Glutamatergic neuron (in vitro differentiated cells): ENCODE measurements at regions not wholly inside any gene's neighbourhood (a gene's known extent, or its start where the extent isn't known, plus 50 kb on each side); places are given as distances from the start of the nearest gene placed in this dataset.

Experiments
- DNase-seq: peaks from one replicate; pipeline ENCODE4 v3.0.0; 2022
- H3K27ac Mint-ChIP-seq: one replicate; pipeline ENCODE4 v1.8.0; 2020; ENCODE audit warnings: mild to moderate bottlenecking, mixed read lengths, inconsistent platforms; ENCODE audit not compliant: unreplicated experiment
- H3K27me3 Mint-ChIP-seq: one replicate; pipeline ENCODE4 v1.8.0; 2020; ENCODE audit warnings: mild to moderate bottlenecking, moderate library complexity, mixed read lengths, inconsistent platforms; ENCODE audit not compliant: unreplicated experiment
- H3K36me3 Mint-ChIP-seq: one replicate; pipeline ENCODE4 v1.8.0; 2020; ENCODE audit warnings: mild to moderate bottlenecking, mixed read lengths, inconsistent platforms; ENCODE audit not compliant: unreplicated experiment
- H3K4me1 Mint-ChIP-seq: one replicate; pipeline ENCODE4 v1.8.0; 2020; ENCODE audit warnings: mild to moderate bottlenecking, low read depth, mixed read lengths, inconsistent platforms; ENCODE audit not compliant: unreplicated experiment
- H3K4me3 Mint-ChIP-seq: one replicate; pipeline ENCODE4 v1.8.0; 2020; ENCODE audit warnings: mild to moderate bottlenecking, mixed read lengths, inconsistent platforms; ENCODE audit not compliant: unreplicated experiment
- H3K9me3 Mint-ChIP-seq: one replicate; pipeline ENCODE4 v1.8.0; 2020; ENCODE audit warnings: mild to moderate bottlenecking, moderate library complexity, mixed read lengths, inconsistent platforms; ENCODE audit not compliant: unreplicated experiment
- TF ChIP-seq, protein P1 (sequence below): fragments of 200-600 bp; sonication (generic); IDR thresholded peaks from one replicate; pipeline ENCODE4 v1.5.0; 2021; ENCODE audit not compliant: partially characterized antibody, unreplicated experiment

DNA sequence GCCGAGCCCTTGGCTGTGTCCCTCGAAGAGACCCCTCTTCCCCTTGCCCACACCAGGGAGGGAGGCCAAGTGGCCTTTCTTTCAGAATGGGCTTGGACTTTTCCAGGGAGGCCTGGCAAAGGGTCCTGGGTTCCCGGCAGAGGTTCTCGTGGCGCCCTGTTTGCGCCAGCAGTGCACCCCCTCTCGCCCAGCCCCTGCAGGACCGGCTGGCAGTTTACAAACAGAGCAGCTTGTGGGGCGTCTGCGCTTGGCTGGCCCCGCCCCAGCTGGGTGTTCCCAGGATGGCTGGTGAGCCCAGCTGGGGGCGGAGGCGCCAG is 137.8 kb upstream of the CIBAR2 start:
- peaks cover 13% of the 10 kb centered on the region for H3K9me3 Mint-ChIP-seq
- H3K36me3 Mint-ChIP-seq = no peaks in the 10 kb centered on the region
- no peak for DNase-seq
- peaks cover 28% of the 10 kb centered on the region for H3K4me1 Mint-ChIP-seq
- H3K27me3 Mint-ChIP-seq = peaks cover 19% of the 10 kb centered on the region
- H3K27ac Mint-ChIP-seq = no peak overlapping the region
- no peak overlapping the region for H3K4me3 Mint-ChIP-seq
- TF ChIP-seq, protein P1, sequence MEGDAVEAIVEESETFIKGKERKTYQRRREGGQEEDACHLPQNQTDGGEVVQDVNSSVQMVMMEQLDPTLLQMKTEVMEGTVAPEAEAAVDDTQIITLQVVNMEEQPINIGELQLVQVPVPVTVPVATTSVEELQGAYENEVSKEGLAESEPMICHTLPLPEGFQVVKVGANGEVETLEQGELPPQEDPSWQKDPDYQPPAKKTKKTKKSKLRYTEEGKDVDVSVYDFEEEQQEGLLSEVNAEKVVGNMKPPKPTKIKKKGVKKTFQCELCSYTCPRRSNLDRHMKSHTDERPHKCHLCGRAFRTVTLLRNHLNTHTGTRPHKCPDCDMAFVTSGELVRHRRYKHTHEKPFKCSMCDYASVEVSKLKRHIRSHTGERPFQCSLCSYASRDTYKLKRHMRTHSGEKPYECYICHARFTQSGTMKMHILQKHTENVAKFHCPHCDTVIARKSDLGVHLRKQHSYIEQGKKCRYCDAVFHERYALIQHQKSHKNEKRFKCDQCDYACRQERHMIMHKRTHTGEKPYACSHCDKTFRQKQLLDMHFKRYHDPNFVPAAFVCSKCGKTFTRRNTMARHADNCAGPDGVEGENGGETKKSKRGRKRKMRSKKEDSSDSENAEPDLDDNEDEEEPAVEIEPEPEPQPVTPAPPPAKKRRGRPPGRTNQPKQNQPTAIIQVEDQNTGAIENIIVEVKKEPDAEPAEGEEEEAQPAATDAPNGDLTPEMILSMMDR = no peak

DNA sequence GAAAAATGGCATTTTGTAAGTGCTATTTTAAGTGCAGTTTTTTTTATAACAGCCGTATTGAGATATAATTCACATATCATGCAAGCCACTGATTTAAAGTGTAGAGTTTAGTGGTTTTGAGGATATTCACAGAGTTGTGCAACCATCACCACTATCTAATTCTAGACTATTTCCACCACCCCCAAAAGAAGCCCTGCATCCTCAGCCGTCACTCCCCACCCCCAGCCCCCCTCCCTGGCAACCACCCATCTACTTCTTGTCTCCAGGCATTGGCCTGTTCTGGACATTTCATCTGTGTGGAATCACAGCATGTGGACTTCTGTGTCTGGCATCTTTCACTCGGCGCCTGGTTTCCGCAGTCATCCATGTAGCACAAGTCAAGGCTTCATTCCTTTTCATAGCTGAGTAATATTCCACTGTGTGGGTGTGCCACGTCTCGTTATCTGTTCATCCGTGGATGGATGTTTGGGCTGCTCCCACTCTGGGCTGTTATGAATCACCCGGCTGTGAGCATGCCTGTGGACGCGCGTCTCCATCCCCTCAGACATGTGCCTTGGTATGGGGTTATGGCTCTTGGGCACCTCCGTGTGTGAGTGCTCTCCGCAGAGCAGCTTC is 138.4 kb upstream of the CIBAR2 start:
- H3K9me3 Mint-ChIP-seq = peaks cover 12% of the 10 kb centered on the region
- H3K27me3 Mint-ChIP-seq = peaks cover 19% of the 10 kb centered on the region
- TF ChIP-seq, protein P1 = no peak
- no peaks in the 10 kb centered on the region for H3K36me3 Mint-ChIP-seq
- DNase-seq = no peak
- H3K4me1 Mint-ChIP-seq = peaks cover 24% of the 10 kb centered on the region
- no peak overlapping the region for H3K4me3 Mint-ChIP-seq
- H3K27ac Mint-ChIP-seq = no peak overlapping the region

DNA sequence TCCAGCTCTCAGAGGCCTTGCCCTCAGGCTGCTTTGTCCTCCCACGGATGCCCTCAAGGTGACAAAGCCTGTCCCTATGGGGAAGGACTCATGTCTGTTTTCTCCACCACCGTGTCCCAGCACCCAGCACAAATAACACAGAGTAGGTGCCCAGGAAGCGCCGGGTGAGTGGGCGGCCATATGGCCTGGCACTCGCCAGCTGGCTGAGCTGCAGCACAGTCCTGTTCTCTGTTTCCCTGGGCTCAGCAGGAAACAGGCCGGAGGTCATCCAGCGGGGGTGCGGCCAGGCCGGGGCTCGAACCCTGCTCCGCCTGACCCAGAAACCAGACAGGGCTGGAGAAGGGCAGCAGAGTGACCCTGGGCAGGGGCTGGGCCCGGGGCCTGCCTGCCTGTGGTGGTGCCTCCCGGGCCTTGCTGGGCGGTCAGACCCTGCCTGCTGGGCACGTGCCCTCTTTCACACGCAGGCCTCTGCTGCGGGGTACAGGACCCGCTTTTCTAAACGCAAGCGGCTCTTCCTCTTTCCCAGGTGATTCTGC is 139.0 kb upstream of the CIBAR2 start:
- TF ChIP-seq, protein P1 = no peak
- no peak for DNase-seq
- Mint-ChIP-seq H3K9me3 (peaks cover 12% of the 10 kb centered on the region), H3K4me1 (peaks cover 18% of the 10 kb centered on the region), H3K4me3 (no peak overlapping the region), H3K36me3 (no peaks in the 10 kb centered on the region), H3K27ac (no peak overlapping the region), H3K27me3 (peaks cover 21% of the 10 kb centered on the region)

DNA sequence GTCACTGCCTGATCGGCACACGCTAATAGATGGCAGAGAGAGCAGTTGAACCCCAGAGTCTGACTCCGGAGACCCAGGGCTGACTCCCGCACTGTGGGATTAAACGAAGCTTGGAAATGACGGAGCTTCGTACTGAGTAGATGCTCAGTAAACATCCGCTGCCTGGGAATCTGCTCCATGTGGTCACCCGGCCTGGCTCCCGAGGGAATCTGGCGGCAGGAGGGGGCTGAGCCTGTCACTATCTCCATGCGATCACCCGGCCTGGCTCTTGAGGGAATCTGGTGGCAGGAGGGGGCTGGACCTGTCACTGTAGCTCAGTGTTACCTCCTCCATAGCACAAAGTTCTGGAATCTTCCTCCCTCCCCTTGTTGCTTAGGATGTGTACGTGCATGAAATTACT is 139.7 kb upstream of the CIBAR2 start:
- no peak overlapping the region for H3K4me3 Mint-ChIP-seq
- TF ChIP-seq, protein P1 = no peak
- H3K9me3 Mint-ChIP-seq = peaks cover 11% of the 10 kb centered on the region
- H3K4me1 Mint-ChIP-seq = peaks cover 19% of the 10 kb centered on the region
- peaks cover 23% of the 10 kb centered on the region for H3K27me3 Mint-ChIP-seq
- no peak for DNase-seq
- H3K27ac Mint-ChIP-seq = peak overlapping the region; percentile 68
- no peaks in the 10 kb centered on the region for H3K36me3 Mint-ChIP-seq

DNA sequence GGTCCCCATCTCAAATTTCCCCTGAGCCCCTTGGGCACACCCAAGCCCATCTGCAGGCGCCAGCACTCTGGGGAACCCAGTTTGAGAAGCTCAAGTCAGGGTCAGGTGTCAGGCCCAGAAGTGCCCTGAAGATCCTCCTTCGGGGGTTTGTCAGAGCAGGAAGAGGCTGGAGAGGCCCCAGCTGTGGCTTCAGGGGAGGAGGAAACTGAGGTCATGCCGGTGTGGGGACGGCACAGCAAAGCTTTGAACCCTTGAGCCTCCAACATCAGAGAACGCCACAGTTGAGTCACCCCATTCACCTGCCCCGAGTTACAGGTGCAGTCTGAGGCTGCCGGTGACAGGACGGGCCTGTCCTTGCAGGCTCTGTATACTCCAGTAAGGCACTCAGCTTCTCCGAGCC is 140.2 kb upstream of the CIBAR2 start:
- Mint-ChIP-seq H3K36me3 (no peaks in the 10 kb centered on the region), H3K4me3 (no peak overlapping the region), H3K27me3 (peaks cover 27% of the 10 kb centered on the region), H3K9me3 (peaks cover 13% of the 10 kb centered on the region), H3K27ac (peak overlapping the region; percentile 68), H3K4me1 (peaks cover 15% of the 10 kb centered on the region)
- DNase-seq = no peak
- TF ChIP-seq, protein P1 = no peak
